GM12872 (cell line): ENCODE measurements at regions not wholly inside any gene's neighbourhood (a gene's known extent, or its start where the extent isn't known, plus 50 kb on each side); places are given as distances from the start of the nearest gene placed in this dataset.

Experiments used
- CTCF ChIP-seq: IDR thresholded peaks from 3 replicates; pipeline ENCODE4 v1.5.1; 2011; ENCODE audit warnings: low read depth, mild to moderate bottlenecking, low read length, moderate library complexity; ENCODE audit not compliant: insufficient read depth

GRCh38 chr2:239829326-239829725 lies 195.8 kb downstream of the NDUFA10 start:
- no peak for TF ChIP-seq CTCF

DNA sequence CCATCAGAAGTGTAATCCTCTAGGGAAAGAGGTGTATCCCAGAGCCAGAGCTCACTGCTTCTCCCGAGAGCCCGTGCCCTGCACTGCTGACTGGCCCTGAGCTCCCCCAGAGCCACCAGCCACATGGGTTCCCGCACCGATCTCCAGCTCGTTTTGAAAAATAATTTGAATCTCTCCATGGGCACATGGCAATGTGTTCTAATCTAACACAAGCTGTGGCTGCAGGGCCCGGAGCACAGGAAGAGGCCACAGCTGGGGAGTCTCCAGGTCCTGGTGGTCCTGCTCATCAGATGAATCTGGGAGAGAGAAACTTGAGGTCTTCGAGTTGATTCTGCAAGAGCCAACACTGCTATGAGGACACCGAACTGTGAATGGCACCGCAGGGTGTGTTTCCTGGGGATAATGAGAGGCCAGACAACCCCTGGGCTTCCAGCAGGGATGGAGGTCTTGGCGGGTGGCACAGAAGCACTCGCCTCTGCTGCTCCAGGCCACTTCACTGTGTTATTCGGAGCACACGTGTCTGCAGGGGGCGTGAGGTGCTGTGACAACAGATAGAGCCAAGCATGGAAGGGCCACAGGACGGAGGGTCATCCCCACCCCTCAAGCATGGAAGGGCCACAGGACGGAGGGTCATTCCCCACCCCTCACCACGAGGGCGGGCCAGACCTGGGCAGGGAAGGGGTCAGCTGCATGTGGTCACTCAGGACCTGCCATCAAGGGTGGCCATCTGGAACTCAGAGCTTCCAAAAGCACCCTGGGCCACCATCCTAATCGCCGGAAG lies 196.8 kb downstream of the NDUFA10 start:
- TF ChIP-seq CTCF = no peak

GRCh38 chr2:239827523-239827890 lies 197.6 kb downstream of the NDUFA10 start:
- no peak for TF ChIP-seq CTCF

DNA sequence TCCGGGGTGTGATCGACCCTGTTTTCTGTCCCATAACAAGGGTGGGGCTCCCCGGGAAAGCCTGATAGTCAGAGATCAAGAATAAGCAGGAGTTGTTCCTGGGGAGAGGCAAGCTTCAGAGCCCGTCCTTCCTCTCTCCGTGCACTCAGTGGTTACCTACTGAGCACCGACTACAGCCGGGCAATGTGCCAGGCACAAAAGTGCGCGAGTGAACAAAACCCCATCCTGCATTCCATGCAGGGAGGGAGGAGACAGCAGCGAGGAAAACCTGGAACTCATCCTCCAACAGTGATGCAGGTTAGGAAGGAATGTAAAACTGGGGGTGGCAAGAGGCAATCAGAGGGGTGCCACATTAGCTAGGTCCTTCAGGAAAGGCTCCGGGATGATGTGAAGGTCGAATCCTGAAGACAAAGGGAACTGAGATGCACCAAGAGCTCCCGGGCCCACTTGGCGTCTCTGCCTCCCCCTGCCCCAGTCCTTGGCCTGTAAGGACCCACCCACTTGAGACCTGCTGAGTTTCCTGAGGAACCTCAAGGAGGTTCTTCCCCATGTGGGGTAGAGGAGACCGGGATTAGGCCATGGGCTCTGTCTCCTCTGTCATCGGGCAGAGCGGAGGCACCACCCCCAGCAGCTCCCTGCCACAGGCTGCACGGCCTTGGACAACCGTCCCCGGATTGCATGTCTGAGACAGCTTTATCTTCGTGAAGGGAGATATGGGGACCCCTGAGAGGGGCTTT lies 198.2 kb downstream of the NDUFA10 start:
- no peak for TF ChIP-seq CTCF

DNA sequence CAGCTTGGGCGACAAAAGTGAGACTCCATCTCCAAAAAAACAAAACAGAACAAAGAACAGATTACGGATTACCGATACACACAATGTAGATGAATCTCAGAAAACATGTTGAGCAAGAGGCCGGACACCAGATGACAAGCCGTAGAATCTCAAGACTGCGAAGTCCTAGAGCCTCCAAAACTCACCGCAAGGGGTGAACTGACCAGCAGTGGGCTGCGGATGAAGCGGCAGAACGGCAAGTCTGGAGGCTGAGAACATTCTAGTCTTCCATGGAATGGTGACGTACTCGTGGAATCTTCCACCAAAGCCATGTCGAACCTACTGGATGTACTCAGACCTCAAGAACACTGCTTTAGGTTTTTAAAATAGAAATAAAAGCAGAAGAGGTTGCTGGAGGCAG lies 198.8 kb downstream of the NDUFA10 start:
- TF ChIP-seq CTCF = no peak

DNA sequence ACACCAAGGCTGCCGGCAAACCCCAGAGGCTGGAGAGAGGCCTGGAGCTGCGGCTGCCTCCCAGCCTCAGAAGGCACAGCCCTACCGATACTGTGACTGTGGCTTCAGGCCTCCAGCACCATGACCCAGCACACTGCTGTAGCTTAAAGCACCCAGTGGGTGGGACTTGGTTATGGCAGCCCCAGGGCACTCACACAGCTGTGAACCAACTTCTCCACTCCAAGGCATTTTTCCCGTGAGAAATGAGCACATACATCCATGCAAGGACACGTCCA lies 199.5 kb downstream of the NDUFA10 start:
- TF ChIP-seq CTCF = no peak

GRCh38 chr2:239824866-239825704 lies 200.1 kb downstream of the NDUFA10 start:
- 0 out of 3 replicates have a peak, but pooled peaks have one; percentile 35 for TF ChIP-seq CTCF
